Liver (tissue), 8 donors: ENCODE measurements at regions not wholly inside any gene's neighbourhood (a gene's known extent, or its start where the extent isn't known, plus 50 kb on each side); places are given as distances from the start of the nearest gene placed in this dataset.

Source experiments
- DNase-seq: peaks from one replicate; pipeline ENCODE4 v3.0.0-alpha.2; 2017; ENCODE audit warnings: low spot score
- H3K27ac ChIP-seq, 2 donors: one replicate each; pipeline ENCODE4 v1.7.0; 2013; ENCODE audit warnings: inconsistent platforms in 2 of 2, low read length in 2 of 2, control low read depth in 1 of 2, low read depth in 1 of 2, mild to moderate bottlenecking in 1 of 2
- H3K27me3 ChIP-seq, 4 donors: one replicate each; pipeline versions ENCODE4 v1.6.1 to v1.7.0; 2013; ENCODE audit warnings: low read length in 3 of 4, inconsistent platforms in 1 of 4, mild to moderate bottlenecking in 1 of 4, moderate library complexity in 1 of 4; ENCODE audit not compliant: control insufficient read depth in 4 of 4, insufficient read depth in 4 of 4
- H3K36me3 ChIP-seq, 4 donors: one replicate each; pipeline versions ENCODE4 v1.6.1 to v1.7.0; 2013; ENCODE audit warnings: low read length in 3 of 4, mild to moderate bottlenecking in 3 of 4, low read depth in 1 of 4, moderate library complexity in 1 of 4; ENCODE audit not compliant: control insufficient read depth in 4 of 4, insufficient read depth in 3 of 4
- H3K4me1 ChIP-seq, 4 donors: one replicate each; pipeline versions ENCODE4 v1.6.1 to v1.7.0; 2013; ENCODE audit warnings: low read length in 3 of 4, mild to moderate bottlenecking in 3 of 4, moderate library complexity in 1 of 4; ENCODE audit not compliant: control insufficient read depth in 4 of 4, insufficient read depth in 4 of 4
- H3K4me3 ChIP-seq, 3 donors: one replicate each; pipeline versions ENCODE4 v1.6.1 to v1.7.0; 2013; ENCODE audit warnings: low read length in 3 of 3, control low read depth in 1 of 3, low read depth in 1 of 3, mild to moderate bottlenecking in 1 of 3
- H3K9ac ChIP-seq, 2 donors: one replicate each; pipeline ENCODE4 v1.7.0; 2013; ENCODE audit warnings: low read length in 2 of 2, mild to moderate bottlenecking in 2 of 2, moderate library complexity in 2 of 2, control low read depth in 1 of 2, low read depth in 1 of 2
- H3K9me3 ChIP-seq, 4 donors: one replicate each; pipeline versions ENCODE4 v1.6.1 to v1.7.0; 2013; ENCODE audit warnings: low read length in 3 of 4; ENCODE audit not compliant: control insufficient read depth in 4 of 4
- ATF3 ChIP-seq: IDR thresholded peaks from 2 replicates; pipeline ENCODE4 v1.6.1; 2016; ENCODE audit warnings: antibody characterized with exemption
- CTCF ChIP-seq: fragments of 150-350 bp; IDR thresholded peaks from 2 replicates; pipeline ENCODE4 v1.5.1; 2017; ENCODE audit warnings: improper control_type of control experiment, low read depth, low read length; ENCODE audit not compliant: missing input control
- EGR1 ChIP-seq, 2 donors: IDR thresholded peaks; 2 replicates each; pipeline ENCODE4 v1.6.1; 2016 to 2018; ENCODE audit warnings: antibody characterized with exemption in 2 of 2, low read depth in 2 of 2
- FOXA1 ChIP-seq: IDR thresholded peaks from 2 replicates; pipeline ENCODE4 v1.6.1; 2016; ENCODE audit warnings: antibody characterized with exemption
- GABPA ChIP-seq, 2 donors: IDR thresholded peaks in 1 of 2; conservative IDR thresholded peaks in 1 of 2; 2 replicates each; pipeline ENCODE4 v1.6.1; 2016; ENCODE audit warnings: antibody characterized with exemption in 2 of 2, mild to moderate bottlenecking in 1 of 2, moderate library complexity in 1 of 2
- HNF4G ChIP-seq: IDR thresholded peaks from 2 replicates; pipeline ENCODE4 v1.6.1; 2016; ENCODE audit warnings: antibody characterized with exemption
- MAX ChIP-seq: IDR thresholded peaks from 2 replicates; pipeline ENCODE4 v1.6.1; 2016; ENCODE audit warnings: antibody characterized with exemption
- RAD21 ChIP-seq, 2 donors: IDR thresholded peaks; 2 replicates each; pipeline ENCODE4 v1.6.1; 2016; ENCODE audit warnings: antibody characterized with exemption in 2 of 2, mild to moderate bottlenecking in 2 of 2
- RXRA ChIP-seq, 2 donors: IDR thresholded peaks; 2 replicates each; pipeline ENCODE4 v1.6.1; 2017 to 2018; ENCODE audit warnings: antibody characterized with exemption in 2 of 2, mild to moderate bottlenecking in 1 of 2
- SP1 ChIP-seq: IDR thresholded peaks from 2 replicates; pipeline ENCODE4 v1.6.1; 2018; ENCODE audit warnings: antibody characterized with exemption, mild to moderate bottlenecking
- YY1 ChIP-seq: IDR thresholded peaks from 2 replicates; pipeline ENCODE4 v1.6.1; 2016; ENCODE audit warnings: antibody characterized with exemption, mild to moderate bottlenecking
- WGBS: extraction: QIAGEN DNeasy Blood & Tissue Kit; methylation state at CpG from one replicate; pipeline ENCODE4 v1.1.7; 2013; 5-methylcytosine and 5-hydroxymethylcytosine counted together
- TF ChIP-seq, protein P1 (sequence below): IDR thresholded peaks from 2 replicates; pipeline ENCODE4 v1.6.1; 2016; ENCODE audit warnings: antibody characterized with exemption, mild to moderate bottlenecking
- donor health status: healthy.
- donor health status: healthy.
- donor health status: healthy.
- donor health status: healthy.
- donor health status: healthy.

DNA sequence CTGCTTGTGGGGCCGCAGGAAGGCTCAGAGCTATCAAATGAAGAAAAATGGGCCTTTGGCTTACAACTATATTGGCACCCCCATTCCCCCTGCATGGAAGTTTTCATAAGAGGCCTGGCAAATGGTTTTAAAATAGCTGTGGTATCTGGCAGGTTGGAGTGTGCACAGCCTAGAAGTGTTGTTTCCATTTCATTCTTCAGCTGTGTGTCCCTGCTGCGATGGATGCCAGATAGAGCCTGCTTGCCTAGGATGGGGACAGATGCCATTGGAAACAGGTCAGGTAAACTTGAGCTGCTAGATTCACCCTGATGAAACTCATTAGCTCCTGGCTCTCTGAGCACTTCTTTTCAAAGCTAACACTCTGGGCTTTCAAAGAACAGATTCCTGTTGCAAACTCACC is 183.3 kb downstream of the IRX1 start:
- WGBS = 79% methylated on average over 2 of the region's 2 CpGs
- H3K27ac ChIP-seq = no peak overlapping the region
- H3K4me1 ChIP-seq = no peaks in the 10 kb centered on the region
- no peak for DNase-seq
- no peaks in the 10 kb centered on the region for H3K27me3 ChIP-seq
- peaks cover 0 to 5% (median 0%) of the 10 kb centered on the region in 4 donors for H3K9me3 ChIP-seq
- no peak overlapping the region for H3K4me3 ChIP-seq
- H3K9ac ChIP-seq = no peak overlapping the region
- TF ChIP-seq HNF4G (no peak), CTCF (no peak), FOXA1 (no peak), YY1 (no peak), SP1 (no peak), ATF3 (no peak), EGR1 (IDR thresholded peaks at IDR 0.05; ENCODE audit: low read depth in 2 of 2) (no peak), RXRA (IDR thresholded peaks at IDR 0.05) (no peak), MAX (no peak), GABPA (IDR thresholded peaks at IDR 0.05 in 1 of 2, conservative IDR thresholded peaks at IDR 0.05 in 1 of 2) (no peak), RAD21 (IDR thresholded peaks at IDR 0.05) (no peak)
- TF ChIP-seq, protein P1, sequence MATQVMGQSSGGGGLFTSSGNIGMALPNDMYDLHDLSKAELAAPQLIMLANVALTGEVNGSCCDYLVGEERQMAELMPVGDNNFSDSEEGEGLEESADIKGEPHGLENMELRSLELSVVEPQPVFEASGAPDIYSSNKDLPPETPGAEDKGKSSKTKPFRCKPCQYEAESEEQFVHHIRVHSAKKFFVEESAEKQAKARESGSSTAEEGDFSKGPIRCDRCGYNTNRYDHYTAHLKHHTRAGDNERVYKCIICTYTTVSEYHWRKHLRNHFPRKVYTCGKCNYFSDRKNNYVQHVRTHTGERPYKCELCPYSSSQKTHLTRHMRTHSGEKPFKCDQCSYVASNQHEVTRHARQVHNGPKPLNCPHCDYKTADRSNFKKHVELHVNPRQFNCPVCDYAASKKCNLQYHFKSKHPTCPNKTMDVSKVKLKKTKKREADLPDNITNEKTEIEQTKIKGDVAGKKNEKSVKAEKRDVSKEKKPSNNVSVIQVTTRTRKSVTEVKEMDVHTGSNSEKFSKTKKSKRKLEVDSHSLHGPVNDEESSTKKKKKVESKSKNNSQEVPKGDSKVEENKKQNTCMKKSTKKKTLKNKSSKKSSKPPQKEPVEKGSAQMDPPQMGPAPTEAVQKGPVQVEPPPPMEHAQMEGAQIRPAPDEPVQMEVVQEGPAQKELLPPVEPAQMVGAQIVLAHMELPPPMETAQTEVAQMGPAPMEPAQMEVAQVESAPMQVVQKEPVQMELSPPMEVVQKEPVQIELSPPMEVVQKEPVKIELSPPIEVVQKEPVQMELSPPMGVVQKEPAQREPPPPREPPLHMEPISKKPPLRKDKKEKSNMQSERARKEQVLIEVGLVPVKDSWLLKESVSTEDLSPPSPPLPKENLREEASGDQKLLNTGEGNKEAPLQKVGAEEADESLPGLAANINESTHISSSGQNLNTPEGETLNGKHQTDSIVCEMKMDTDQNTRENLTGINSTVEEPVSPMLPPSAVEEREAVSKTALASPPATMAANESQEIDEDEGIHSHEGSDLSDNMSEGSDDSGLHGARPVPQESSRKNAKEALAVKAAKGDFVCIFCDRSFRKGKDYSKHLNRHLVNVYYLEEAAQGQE = no peak
- no peaks in the 10 kb centered on the region for H3K36me3 ChIP-seq

- no peaks in the 10 kb centered on the region for H3K36me3 ChIP-seq
- no peaks in the 10 kb centered on the region for H3K9me3 ChIP-seq
- no peaks in the 10 kb centered on the region for H3K4me1 ChIP-seq
- 70% methylated on average over 7 of the region's 7 CpGs for WGBS
- no peak for DNase-seq
- H3K9ac ChIP-seq = no peak overlapping the region
- TF ChIP-seq, protein P1 = no peak
- TF ChIP-seq MAX = no peak
- no peak overlapping the region for H3K4me3 ChIP-seq
- H3K27me3 ChIP-seq = no peaks in the 10 kb centered on the region
- no peak overlapping the region for H3K27ac ChIP-seq
These were observed 184.6 kb downstream of the IRX1 start for GRCh38 chr5:3780278-3780677.
